H1 (cell line): ENCODE measurements at regions not wholly inside any gene's neighbourhood (a gene's known extent, or its start where the extent isn't known, plus 50 kb on each side); places are given as distances from the start of the nearest gene placed in this dataset.

Experiments used
- CTCF ChIP-seq, 3 experiments: IDR thresholded peaks; 1 replicate in 2 of 3; 2 replicates in 1 of 3; pipeline versions ENCODE4 v1.5.1 to v1.6.1; 2011; ENCODE audit warnings: low read length in 3 of 3, mild to moderate bottlenecking in 3 of 3, inconsistent platforms in 2 of 3, low read depth in 1 of 3, moderate library complexity in 1 of 3; ENCODE audit not compliant: insufficient read depth in 1 of 3; ENCODE audit errors: control extremely low read depth in 1 of 3
- EGR1 ChIP-seq: IDR thresholded peaks from 2 replicates; pipeline ENCODE4 v1.6.1; 2011; ENCODE audit warnings: low read depth, low read length, borderline replicate concordance
- POLR2A ChIP-seq, 2 experiments: IDR thresholded peaks; 1 replicate in 1 of 2; 2 replicates in 1 of 2; pipeline ENCODE4 v1.6.1; 2011; ENCODE audit warnings: low read depth in 2 of 2, low read length in 2 of 2, mild to moderate bottlenecking in 2 of 2; ENCODE audit errors: control extremely low read depth in 1 of 2

- TF ChIP-seq CTCF (IDR thresholded peaks at IDR 0.05; ENCODE audit: control extremely low read depth in 1 of 3, insufficient read depth in 1 of 3, low read depth in 1 of 3, low read length in 3 of 3) (no peak), POLR2A (IDR thresholded peaks at IDR 0.05; ENCODE audit: control extremely low read depth in 1 of 2, low read depth in 2 of 2, low read length in 2 of 2) (no peak), EGR1 (no peak)
Measured at GRCh38 chr9:107875571-107875980, 386.0 kb upstream of the KLF4 start.
